Activated naive CD8-positive, alpha-beta T cell treated with anti-CD3 and anti-CD28 coated beads, Interleukin-2, amount 50 U/mL, for 24 hours (primary cell): ENCODE measurements at regions not wholly inside any gene's neighbourhood (a gene's known extent, or its start where the extent isn't known, plus 50 kb on each side); places are given as distances from the start of the nearest gene placed in this dataset.

ENCODE experiments used
- ATAC-seq: fragments of 150-1000 bp; cut with Tn5 transposase; one replicate; pipeline ENCODE4 v1.10.0; 2021
- DNase-seq: peaks from one replicate; pipeline ENCODE4 v3.0.0; 2021
- H3K27ac Mint-ChIP-seq: one replicate; pipeline ENCODE4 v1.8.0; 2021; ENCODE audit warnings: mild to moderate bottlenecking, mixed read lengths
- H3K27me3 Mint-ChIP-seq: one replicate; pipeline ENCODE4 v1.8.0; 2021; ENCODE audit warnings: mixed read lengths
- H3K36me3 Mint-ChIP-seq: one replicate; pipeline ENCODE4 v1.8.0; 2021; ENCODE audit warnings: low read depth, mixed read lengths
- H3K4me1 Mint-ChIP-seq: one replicate; pipeline ENCODE4 v1.8.0; 2021; ENCODE audit warnings: mixed read lengths
- H3K4me3 Mint-ChIP-seq: one replicate; pipeline ENCODE4 v1.8.0; 2021; ENCODE audit warnings: mild to moderate bottlenecking, moderate library complexity, mixed read lengths
- H3K9me3 Mint-ChIP-seq: one replicate; pipeline ENCODE4 v1.8.0; 2021; ENCODE audit warnings: mixed read lengths

GRCh38 chr2:138942466-138942865, 162.3 kb upstream of the NXPH2 start:
- ATAC-seq (no peak), DNase-seq (no peak)
- no peak overlapping the region for H3K27ac Mint-ChIP-seq
- H3K4me1 Mint-ChIP-seq: no peaks in the 10 kb centered on the region
- H3K4me3 Mint-ChIP-seq: no peak overlapping the region
- no peaks in the 10 kb centered on the region for H3K27me3 Mint-ChIP-seq
- H3K9me3 Mint-ChIP-seq: peaks cover 16% of the 10 kb centered on the region
- H3K36me3 Mint-ChIP-seq: no peaks in the 10 kb centered on the region

- DNase-seq: no peak
- Mint-ChIP-seq H3K27me3 (no peaks in the 10 kb centered on the region), H3K36me3 (no peaks in the 10 kb centered on the region), H3K4me3 (no peak overlapping the region), H3K27ac (no peak overlapping the region), H3K9me3 (peaks cover 9% of the 10 kb centered on the region), H3K4me1 (no peaks in the 10 kb centered on the region)
- ATAC-seq: no peak
Observed at GRCh38 chr2:138931284-138932256, 151.4 kb upstream of the NXPH2 start.

- no peak overlapping the region for H3K27ac Mint-ChIP-seq
- H3K4me1 Mint-ChIP-seq: no peaks in the 10 kb centered on the region
- ATAC-seq: no peak
- H3K36me3 Mint-ChIP-seq: no peaks in the 10 kb centered on the region
- H3K9me3 Mint-ChIP-seq: peaks cover 9% of the 10 kb centered on the region
- no peaks in the 10 kb centered on the region for H3K27me3 Mint-ChIP-seq
- no peak overlapping the region for H3K4me3 Mint-ChIP-seq
- DNase-seq: no peak
Observed at GRCh38 chr2:138930571-138930970, 150.4 kb upstream of the NXPH2 start.

- ATAC-seq (no peak), DNase-seq (no peak)
- Mint-ChIP-seq H3K27ac (no peak overlapping the region), H3K27me3 (no peaks in the 10 kb centered on the region), H3K36me3 (no peaks in the 10 kb centered on the region), H3K4me1 (no peaks in the 10 kb centered on the region), H3K9me3 (peaks cover 5% of the 10 kb centered on the region), H3K4me3 (no peak overlapping the region)
Observed at GRCh38 chr2:138928374-138929021, 148.3 kb upstream of the NXPH2 start.

- Mint-ChIP-seq H3K27ac (no peak overlapping the region), H3K4me1 (no peaks in the 10 kb centered on the region), H3K27me3 (no peaks in the 10 kb centered on the region), H3K4me3 (no peak overlapping the region), H3K9me3 (no peaks in the 10 kb centered on the region), H3K36me3 (no peaks in the 10 kb centered on the region)
- DNase-seq (no peak), ATAC-seq (no peak)
Observed at GRCh38 chr2:138922973-138923563, 142.9 kb upstream of the NXPH2 start.

GRCh38 chr2:138919120-138919747, 139.0 kb upstream of the NXPH2 start:
- no peak for ATAC-seq
- DNase-seq: no peak
- Mint-ChIP-seq H3K27me3 (no peaks in the 10 kb centered on the region), H3K36me3 (no peaks in the 10 kb centered on the region), H3K4me3 (no peak overlapping the region), H3K9me3 (no peaks in the 10 kb centered on the region), H3K4me1 (no peaks in the 10 kb centered on the region), H3K27ac (no peak overlapping the region)

GRCh38 chr2:138910427-138910826, 130.2 kb upstream of the NXPH2 start:
- Mint-ChIP-seq H3K27me3 (no peaks in the 10 kb centered on the region), H3K4me1 (no peaks in the 10 kb centered on the region), H3K4me3 (no peak overlapping the region), H3K9me3 (peaks cover 5% of the 10 kb centered on the region), H3K36me3 (no peaks in the 10 kb centered on the region), H3K27ac (no peak overlapping the region)
- ATAC-seq: no peak
- DNase-seq: no peak

- Mint-ChIP-seq H3K9me3 (no peaks in the 10 kb centered on the region), H3K4me1 (no peaks in the 10 kb centered on the region), H3K36me3 (no peaks in the 10 kb centered on the region), H3K27me3 (no peaks in the 10 kb centered on the region), H3K4me3 (no peak overlapping the region), H3K27ac (no peak overlapping the region)
- no peak for DNase-seq
- ATAC-seq: no peak
Observed at GRCh38 chr2:138906549-138906948, 126.4 kb upstream of the NXPH2 start.

- no peak overlapping the region for H3K27ac Mint-ChIP-seq
- H3K27me3 Mint-ChIP-seq: no peaks in the 10 kb centered on the region
- no peak for ATAC-seq
- DNase-seq: no peak
- no peak overlapping the region for H3K4me3 Mint-ChIP-seq
- no peaks in the 10 kb centered on the region for H3K4me1 Mint-ChIP-seq
- no peaks in the 10 kb centered on the region for H3K36me3 Mint-ChIP-seq
- no peaks in the 10 kb centered on the region for H3K9me3 Mint-ChIP-seq
Observed at GRCh38 chr2:138902239-138902871, 122.2 kb upstream of the NXPH2 start.

GRCh38 chr2:138901530-138901929, 121.3 kb upstream of the NXPH2 start:
- Mint-ChIP-seq H3K36me3 (no peaks in the 10 kb centered on the region), H3K9me3 (no peaks in the 10 kb centered on the region), H3K4me1 (no peaks in the 10 kb centered on the region), H3K27ac (no peak overlapping the region), H3K27me3 (no peaks in the 10 kb centered on the region), H3K4me3 (no peak overlapping the region)
- ATAC-seq (no peak), DNase-seq (no peak)

GRCh38 chr2:138898855-138899254, 118.7 kb upstream of the NXPH2 start:
- DNase-seq (no peak), ATAC-seq (no peak)
- Mint-ChIP-seq H3K4me3 (no peak overlapping the region), H3K9me3 (peaks cover 4% of the 10 kb centered on the region), H3K27me3 (no peaks in the 10 kb centered on the region), H3K4me1 (no peaks in the 10 kb centered on the region), H3K27ac (no peak overlapping the region), H3K36me3 (no peaks in the 10 kb centered on the region)

GRCh38 chr2:138897274-138897673, 117.1 kb upstream of the NXPH2 start:
- H3K36me3 Mint-ChIP-seq: no peaks in the 10 kb centered on the region

GRCh38 chr2:138893746-138894145, 113.6 kb upstream of the NXPH2 start:
- Mint-ChIP-seq H3K4me3 (no peak overlapping the region), H3K27me3 (peaks cover 1% of the 10 kb centered on the region), H3K36me3 (no peaks in the 10 kb centered on the region), H3K9me3 (peaks cover 8% of the 10 kb centered on the region), H3K4me1 (no peaks in the 10 kb centered on the region), H3K27ac (no peak overlapping the region)
- ATAC-seq: no peak
- DNase-seq: no peak

More at GRCh38 chr2:138897274-138897673, 117.1 kb upstream of the NXPH2 start:
- DNase-seq (no peak), ATAC-seq (no peak)
- Mint-ChIP-seq H3K4me3 (no peak overlapping the region), H3K27ac (no peak overlapping the region), H3K27me3 (no peaks in the 10 kb centered on the region), H3K9me3 (peaks cover 4% of the 10 kb centered on the region), H3K4me1 (no peaks in the 10 kb centered on the region)

- no peak for ATAC-seq
- Mint-ChIP-seq H3K9me3 (no peaks in the 10 kb centered on the region), H3K4me1 (no peaks in the 10 kb centered on the region), H3K27me3 (no peaks in the 10 kb centered on the region), H3K4me3 (no peak overlapping the region), H3K36me3 (no peaks in the 10 kb centered on the region), H3K27ac (no peak overlapping the region)
- DNase-seq: no peak
Observed at GRCh38 chr2:138881126-138881525, 100.9 kb upstream of the NXPH2 start.
